Retinal pigment epithelial cell (primary cell): ENCODE measurements at regions not wholly inside any gene's neighbourhood (a gene's known extent, or its start where the extent isn't known, plus 50 kb on each side); places are given as distances from the start of the nearest gene placed in this dataset.

ENCODE experiments used
- DNase-seq: peaks from one replicate; pipeline ENCODE4 v3.0.0-alpha.2; 2010; ENCODE audit warnings: low read depth
- H3K4me3 ChIP-seq: 2 replicates; pipeline ENCODE4 v1.5.1; 2011; ENCODE audit warnings: mild to moderate bottlenecking, low read length, control low read depth, moderate library complexity
- CTCF ChIP-seq: conservative IDR thresholded peaks from 2 replicates; pipeline ENCODE4 v1.5.1; 2011; ENCODE audit warnings: low read depth, low read length, control low read depth, inconsistent platforms

- no peak overlapping the region for H3K4me3 ChIP-seq
- DNase-seq: no peak
- TF ChIP-seq CTCF: no peak
These were observed 381.5 kb upstream of the PSMD7 start for GRCh38 chr16:73915140-73915539.

DNA sequence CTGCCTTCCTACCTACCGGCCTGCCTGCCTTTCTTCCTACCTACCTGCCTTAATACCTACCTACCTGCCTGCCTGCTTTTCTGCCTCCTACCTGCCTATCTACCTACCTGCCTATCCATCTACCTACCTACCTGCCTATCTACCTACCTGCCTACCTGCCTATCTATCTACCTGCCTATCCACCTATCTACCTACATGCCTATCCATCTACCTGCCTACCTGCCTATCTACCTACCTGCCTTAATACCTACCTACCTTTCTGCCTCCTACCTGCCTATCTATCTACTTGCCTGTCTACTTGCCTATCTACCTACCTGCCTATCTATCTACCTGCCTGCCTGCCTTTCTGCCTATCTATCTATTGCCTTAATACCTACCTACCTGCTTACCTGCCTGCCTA, 383.8 kb upstream of the PSMD7 start:
- H3K4me3 ChIP-seq: no peak overlapping the region
- no peak for DNase-seq
- no peak for TF ChIP-seq CTCF

DNA sequence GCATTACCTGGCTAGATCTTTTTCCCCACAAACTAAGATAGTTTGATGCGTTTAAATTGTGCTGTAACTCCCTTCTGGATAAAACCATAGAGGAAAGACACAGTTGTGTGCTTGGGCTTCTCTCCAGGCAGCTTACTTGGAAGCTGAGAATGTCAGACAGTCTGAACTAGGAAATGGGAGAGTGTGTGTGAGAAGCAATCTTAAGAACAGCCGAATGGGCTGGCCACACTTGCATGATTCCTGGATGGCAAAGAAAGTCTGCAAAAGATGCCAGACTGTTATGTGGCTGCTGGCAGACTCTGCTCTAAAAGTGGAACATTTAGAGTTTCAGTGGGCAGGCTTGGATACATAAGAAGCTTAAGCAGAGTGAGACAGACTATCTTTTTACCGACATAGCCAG, 384.3 kb upstream of the PSMD7 start:
- H3K4me3 ChIP-seq: no peak overlapping the region
- no peak for DNase-seq
- TF ChIP-seq CTCF: no peak

DNA sequence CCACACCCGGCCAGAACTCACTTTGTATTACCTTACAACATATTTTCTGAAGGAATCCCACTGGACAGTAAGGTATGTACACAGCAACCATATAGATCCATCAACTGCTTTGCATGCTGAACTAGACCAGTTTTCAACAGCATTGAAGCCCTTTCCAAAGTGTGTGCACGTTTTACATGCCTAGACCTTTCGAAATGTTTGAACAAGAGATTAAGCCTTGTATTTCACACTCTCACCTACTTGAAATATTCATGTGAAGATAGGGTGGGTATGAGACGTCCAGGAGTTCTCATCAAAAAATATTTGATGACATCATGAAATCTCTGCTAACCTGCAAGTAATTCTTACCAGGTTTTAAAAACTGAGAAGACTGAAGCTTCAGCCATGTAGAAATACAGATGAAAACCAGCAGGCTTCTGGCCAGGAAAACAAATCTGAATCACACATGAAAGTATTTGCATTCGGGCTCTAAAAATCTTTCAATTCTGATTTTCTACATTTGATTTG, 387.0 kb upstream of the PSMD7 start:
- H3K4me3 ChIP-seq: no peak overlapping the region
- no peak for DNase-seq
- no peak for TF ChIP-seq CTCF

DNA sequence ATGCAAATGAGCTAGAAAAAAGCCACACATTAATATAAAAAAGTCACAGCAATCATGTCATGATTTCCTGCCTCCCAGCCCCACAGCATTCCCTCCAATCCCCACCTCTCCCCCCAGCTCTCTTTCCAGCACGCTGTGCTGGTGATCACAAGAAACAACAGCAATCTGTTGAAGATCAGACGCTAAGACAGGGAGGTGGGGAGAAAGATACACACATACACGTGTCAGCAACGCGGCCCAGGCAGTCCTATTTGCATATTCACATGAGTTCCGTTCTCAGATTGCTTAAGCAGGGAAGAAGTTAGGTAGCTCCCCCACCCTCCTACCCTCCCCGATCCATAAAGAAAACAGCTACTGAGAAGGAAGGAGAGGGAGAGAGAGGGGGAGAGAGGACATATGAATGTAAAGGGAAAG, 405.5 kb upstream of the PSMD7 start:
- no peak for TF ChIP-seq CTCF
- no peak for DNase-seq
- H3K4me3 ChIP-seq: no peak overlapping the region

DNA sequence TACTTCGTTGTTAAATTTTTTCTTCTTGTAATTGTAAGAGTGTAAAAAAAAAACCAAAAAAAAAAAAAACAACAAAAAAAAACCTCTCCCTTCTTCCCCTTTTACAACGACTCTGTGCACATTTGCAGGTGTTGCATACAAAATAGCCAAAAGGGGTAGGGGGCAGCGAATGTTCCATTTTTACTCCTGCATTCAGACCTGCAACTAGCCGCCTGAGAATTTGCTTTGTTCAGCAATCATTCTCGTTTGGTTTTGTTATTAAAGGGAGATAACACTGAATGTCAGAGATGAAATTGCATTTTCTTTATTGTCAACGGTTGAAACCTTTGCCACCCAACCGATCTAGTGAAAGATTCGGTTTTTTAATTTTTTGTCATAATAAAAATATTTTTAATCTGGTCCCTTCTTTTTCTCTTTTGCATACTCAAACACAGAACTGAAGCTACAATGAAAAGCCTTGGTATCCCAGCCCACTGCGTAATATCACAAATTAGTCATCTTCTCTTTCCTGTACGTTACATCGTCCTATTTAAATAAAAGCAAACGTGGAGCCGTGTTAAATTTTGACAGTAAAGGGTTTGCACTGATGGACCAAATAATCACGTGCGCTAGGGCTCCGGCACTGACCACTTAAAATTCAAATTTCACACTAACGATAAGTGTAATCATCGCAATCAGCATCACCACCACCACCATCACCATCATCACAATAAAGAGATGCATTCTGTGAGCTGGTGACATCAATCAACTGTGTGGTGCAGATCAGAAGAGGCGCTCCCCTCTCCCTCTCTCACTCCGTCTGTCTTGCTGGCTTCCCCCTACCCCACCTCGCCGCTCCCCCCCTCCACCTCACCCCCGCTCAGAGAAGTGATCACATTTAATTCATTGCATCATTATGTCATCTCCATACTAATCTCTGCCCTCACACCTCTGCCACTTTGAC, 406.2 kb upstream of the PSMD7 start:
- TF ChIP-seq CTCF: no peak
- no peak for DNase-seq
- no peak overlapping the region for H3K4me3 ChIP-seq

DNA sequence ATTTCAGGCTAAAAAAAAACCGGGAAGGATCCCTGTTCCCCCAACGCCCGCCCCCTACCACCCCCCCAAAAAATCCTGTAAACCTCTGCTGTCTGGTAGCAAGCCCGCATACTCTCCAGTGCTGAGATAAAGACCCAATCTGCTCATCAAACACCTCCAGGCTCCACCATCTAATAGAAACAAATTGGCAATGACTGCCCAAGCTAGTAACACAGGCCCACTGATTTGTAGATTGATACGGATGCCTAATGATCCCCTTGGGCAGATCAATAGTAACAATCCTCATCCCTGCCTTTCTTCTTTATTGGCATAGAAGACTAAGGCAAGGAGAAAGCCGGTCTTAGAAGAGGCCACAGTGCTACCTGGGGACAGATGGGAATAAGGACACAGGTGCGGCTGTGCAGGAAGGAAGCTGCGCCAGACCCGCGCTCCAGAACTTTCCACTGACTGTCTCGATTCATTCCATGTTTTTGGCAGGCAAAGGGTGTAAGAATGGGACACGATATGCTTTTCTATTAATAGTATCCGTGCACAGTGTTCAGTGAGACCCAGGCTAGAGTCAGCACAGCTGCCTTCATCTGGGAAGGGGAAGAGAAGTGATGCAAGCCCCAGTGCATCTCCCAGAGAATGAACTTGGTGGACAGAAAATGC, 407.6 kb upstream of the PSMD7 start:
- no peak overlapping the region for H3K4me3 ChIP-seq
- DNase-seq: no peak
- TF ChIP-seq CTCF: no peak
